Erythroblast (primary cell): ENCODE measurements at regions not wholly inside any gene's neighbourhood (a gene's known extent, or its start where the extent isn't known, plus 50 kb on each side); places are given as distances from the start of the nearest gene placed in this dataset.

Source experiments
- DNase-seq, 2 experiments: peaks; one replicate each; lab custom pipeline; 2025; lab: John Stamatoyannopoulos, UW
- GATA1 ChIP-seq: IDR thresholded peaks from 2 replicates; pipeline ENCODE4 v1.6.1; 2011; ENCODE audit warnings: low read depth, mild to moderate bottlenecking, control low read depth, low read length, moderate library complexity
- POLR2A ChIP-seq: IDR thresholded peaks from 2 replicates; pipeline ENCODE4 v1.6.1; 2011; ENCODE audit warnings: mild to moderate bottlenecking, low read length

GRCh38 chr17:27980043-27980442 lies 62.4 kb upstream of the NLK start:
- TF ChIP-seq POLR2A = no peak
- no peak for TF ChIP-seq GATA1
- DNase-seq = no peak

GRCh38 chr17:27981978-27982377 lies 60.5 kb upstream of the NLK start:
- TF ChIP-seq POLR2A = no peak
- TF ChIP-seq GATA1 = no peak
- DNase-seq = no peak

GRCh38 chr17:27982688-27983087 lies 59.8 kb upstream of the NLK start:
- no peak for TF ChIP-seq GATA1
- TF ChIP-seq POLR2A = no peak
- DNase-seq = peak; percentile 33 to 36

GRCh38 chr17:27983853-27984252 lies 58.6 kb upstream of the NLK start:
- no peak for DNase-seq
- TF ChIP-seq POLR2A = no peak
- no peak for TF ChIP-seq GATA1

GRCh38 chr17:27984404-27984803 lies 58.1 kb upstream of the NLK start:
- no peak for TF ChIP-seq GATA1
- TF ChIP-seq POLR2A = no peak
- no peak for DNase-seq

GRCh38 chr17:27984816-27985215 lies 57.7 kb upstream of the NLK start:
- DNase-seq = peak in 1 of 2 experiments; percentile 30
- TF ChIP-seq POLR2A (no peak), GATA1 (no peak)

GRCh38 chr17:27985306-27985705 lies 57.2 kb upstream of the NLK start:
- peak; percentile 24 to 39 for DNase-seq
- TF ChIP-seq POLR2A (no peak), GATA1 (no peak)

GRCh38 chr17:27985736-27986399 lies 56.6 kb upstream of the NLK start:
- TF ChIP-seq GATA1 (no peak), POLR2A (no peak)
- peak; percentile 59 to 68 for DNase-seq

- DNase-seq = peak; percentile 86 to 95
- TF ChIP-seq GATA1 (peak; percentile 40), POLR2A (peak; percentile 32)
Measured at GRCh38 chr17:27986805-27987684, 55.4 kb upstream of the NLK start.

GRCh38 chr17:27989046-27989445 lies 53.4 kb upstream of the NLK start:
- DNase-seq = no peak
- TF ChIP-seq POLR2A (no peak), GATA1 (no peak)

- no peak for DNase-seq
- TF ChIP-seq POLR2A (no peak), GATA1 (no peak)
Measured at GRCh38 chr17:27990100-27990499, 52.4 kb upstream of the NLK start.

- TF ChIP-seq POLR2A (no peak), GATA1 (no peak)
Measured at GRCh38 chr17:27990979-27991378, 51.5 kb upstream of the NLK start.

GRCh38 chr17:27991462-27991993 lies 50.9 kb upstream of the NLK start:
- TF ChIP-seq GATA1 (no peak), POLR2A (no peak)

More at GRCh38 chr17:27990979-27991378, 51.5 kb upstream of the NLK start:
- no peak for DNase-seq

More at GRCh38 chr17:27991462-27991993, 50.9 kb upstream of the NLK start:
- no peak for DNase-seq
